ENCODE measurements at regions not wholly inside any gene's neighbourhood (a gene's known extent, or its start where the extent isn't known, plus 50 kb on each side); places are given as distances from the start of the nearest gene placed in this dataset.

GRCh38 chr2:226600184-226600583, 199.4 kb downstream of the IRS1 start:
- Histone ChIP-seq H3K9me3 (no peaks in the 10 kb centered on the region), H3K4me1 (no peaks in the 10 kb centered on the region), H3K27ac (no peak overlapping the region), H3K4me2 (no peak overlapping the region), H3K4me3 (no peak overlapping the region)
- WGBS (ENCODE audit: missing lambda C conversion rate) = 91% methylated on average over 5 of the region's 5 CpGs
- no peak for ATAC-seq
- CTCF ChIA-PET = no interaction called here
- POLR2A ChIA-PET = no interaction called here
- TF ChIP-seq JUNB (IDR thresholded peaks at IDR 0.05) = no peak
- no peak for TF ChIP-seq ELK1 (IDR thresholded peaks at IDR 0.05; ENCODE audit: low read depth, low read length)
- TF ChIP-seq MAX (IDR thresholded peaks at IDR 0.05) = no peak
- TF ChIP-seq NFE2L2 (conservative IDR thresholded peaks at IDR 0.05; ENCODE audit: low read length) = no peak
- TF ChIP-seq RCOR1 (IDR thresholded peaks at IDR 0.05; ENCODE audit: low read depth, low read length) = no peak
- TF ChIP-seq PHF8 (IDR thresholded peaks at IDR 0.05; ENCODE audit: borderline replicate concordance, low read depth) = no peak
- no peak for TF ChIP-seq ZC3H11A (IDR thresholded peaks at IDR 0.05)
- no peak for TF ChIP-seq HOXA7 (CRISPR knock-in tag; IDR thresholded peaks at IDR 0.05)
- no peak for TF ChIP-seq FOSB (CRISPR knock-in tag; IDR thresholded peaks at IDR 0.05)
- no peak for TF ChIP-seq BHLHE40 (IDR thresholded peaks at IDR 0.05; ENCODE audit: low read depth, low read length)
- no peak for TF ChIP-seq ATOH8 (CRISPR knock-in tag; IDR thresholded peaks at IDR 0.05; ENCODE audit: low read depth)
- no peak for TF ChIP-seq GATA3 (IDR thresholded peaks at IDR 0.05; ENCODE audit: borderline replicate concordance)
- no peak for TF ChIP-seq HES2 (IDR thresholded peaks at IDR 0.05)
- TF ChIP-seq RARB (CRISPR knock-in tag; IDR thresholded peaks at IDR 0.05) = no peak
- no peak for FAIRE-seq
- DNase-seq (ENCODE audit: low read depth in 1 of 2, low spot score in 1 of 2) = no peak

GRCh38 chr2:226589043-226589442, 210.6 kb downstream of the IRS1 start:
- H3K4me1 ChIP-seq = peaks cover 6% of the 10 kb centered on the region
- ChIA-PET POLR2A (no interaction called here), CTCF (interaction anchor here (0.6 kb wide), 1 partner anchor 21 kb away, joined by 4 read pairs; no protein-coding TSS in a partner anchor)
- H3K9me3 ChIP-seq = peaks cover 32% of the 10 kb centered on the region
- no peak for ATAC-seq
- no peak overlapping the region for H3K4me2 ChIP-seq
- no peak overlapping the region for H3K4me3 ChIP-seq
- no peak for DNase-seq (ENCODE audit: low read depth in 1 of 2, low spot score in 1 of 2)
- no peak for FAIRE-seq
- TF ChIP-seq TP53 (CRISPR knock-in tag; IDR thresholded peaks at IDR 0.05) = no peak
- TF ChIP-seq, protein P1, sequence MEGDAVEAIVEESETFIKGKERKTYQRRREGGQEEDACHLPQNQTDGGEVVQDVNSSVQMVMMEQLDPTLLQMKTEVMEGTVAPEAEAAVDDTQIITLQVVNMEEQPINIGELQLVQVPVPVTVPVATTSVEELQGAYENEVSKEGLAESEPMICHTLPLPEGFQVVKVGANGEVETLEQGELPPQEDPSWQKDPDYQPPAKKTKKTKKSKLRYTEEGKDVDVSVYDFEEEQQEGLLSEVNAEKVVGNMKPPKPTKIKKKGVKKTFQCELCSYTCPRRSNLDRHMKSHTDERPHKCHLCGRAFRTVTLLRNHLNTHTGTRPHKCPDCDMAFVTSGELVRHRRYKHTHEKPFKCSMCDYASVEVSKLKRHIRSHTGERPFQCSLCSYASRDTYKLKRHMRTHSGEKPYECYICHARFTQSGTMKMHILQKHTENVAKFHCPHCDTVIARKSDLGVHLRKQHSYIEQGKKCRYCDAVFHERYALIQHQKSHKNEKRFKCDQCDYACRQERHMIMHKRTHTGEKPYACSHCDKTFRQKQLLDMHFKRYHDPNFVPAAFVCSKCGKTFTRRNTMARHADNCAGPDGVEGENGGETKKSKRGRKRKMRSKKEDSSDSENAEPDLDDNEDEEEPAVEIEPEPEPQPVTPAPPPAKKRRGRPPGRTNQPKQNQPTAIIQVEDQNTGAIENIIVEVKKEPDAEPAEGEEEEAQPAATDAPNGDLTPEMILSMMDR (IDR thresholded peaks at IDR 0.05) = no peak
- TF ChIP-seq HDAC2 (IDR thresholded peaks at IDR 0.05) = no peak
- no peak for TF ChIP-seq HMGXB4 (CRISPR knock-in tag; IDR thresholded peaks at IDR 0.05; ENCODE audit: borderline replicate concordance)
- H3K27ac ChIP-seq = no peak overlapping the region

DNA sequence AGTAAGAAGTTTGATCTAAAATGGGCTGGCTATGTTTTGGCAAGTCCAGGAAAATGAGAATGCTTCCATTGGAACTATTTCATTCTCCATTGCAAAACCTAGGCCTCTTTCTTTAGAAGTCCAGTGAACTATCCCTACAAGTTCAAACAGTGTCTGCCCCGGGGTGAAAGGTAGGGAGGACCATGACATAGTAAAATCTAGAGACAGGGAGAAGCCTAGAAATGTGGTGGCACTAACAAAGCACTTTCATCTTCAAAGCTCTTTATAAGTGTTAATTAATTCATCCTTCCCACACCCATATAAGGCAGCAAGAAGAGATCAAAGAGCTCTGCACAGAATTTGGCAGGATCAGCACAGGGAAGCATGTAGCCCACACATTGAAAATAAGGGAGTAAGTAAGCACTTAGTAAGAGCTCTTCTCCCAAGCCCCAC, 214.5 kb downstream of the IRS1 start:
- no peak overlapping the region for H3K4me2 ChIP-seq
- TF ChIP-seq TFCP2L1 (CRISPR knock-in tag; IDR thresholded peaks at IDR 0.05) = no peak
- TF ChIP-seq CHD4 (IDR thresholded peaks at IDR 0.05; ENCODE audit: borderline replicate concordance) = no peak
- TF ChIP-seq MYC (IDR thresholded peaks at IDR 0.05; ENCODE audit: borderline replicate concordance, low read length) = no peak
- TF ChIP-seq, protein P2, sequence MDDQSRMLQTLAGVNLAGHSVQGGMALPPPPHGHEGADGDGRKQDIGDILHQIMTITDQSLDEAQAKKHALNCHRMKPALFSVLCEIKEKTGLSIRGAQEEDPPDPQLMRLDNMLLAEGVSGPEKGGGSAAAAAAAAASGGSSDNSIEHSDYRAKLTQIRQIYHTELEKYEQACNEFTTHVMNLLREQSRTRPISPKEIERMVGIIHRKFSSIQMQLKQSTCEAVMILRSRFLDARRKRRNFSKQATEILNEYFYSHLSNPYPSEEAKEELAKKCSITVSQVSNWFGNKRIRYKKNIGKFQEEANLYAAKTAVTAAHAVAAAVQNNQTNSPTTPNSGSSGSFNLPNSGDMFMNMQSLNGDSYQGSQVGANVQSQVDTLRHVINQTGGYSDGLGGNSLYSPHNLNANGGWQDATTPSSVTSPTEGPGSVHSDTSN (IDR thresholded peaks at IDR 0.05) = no peak
- TF ChIP-seq, protein P3, sequence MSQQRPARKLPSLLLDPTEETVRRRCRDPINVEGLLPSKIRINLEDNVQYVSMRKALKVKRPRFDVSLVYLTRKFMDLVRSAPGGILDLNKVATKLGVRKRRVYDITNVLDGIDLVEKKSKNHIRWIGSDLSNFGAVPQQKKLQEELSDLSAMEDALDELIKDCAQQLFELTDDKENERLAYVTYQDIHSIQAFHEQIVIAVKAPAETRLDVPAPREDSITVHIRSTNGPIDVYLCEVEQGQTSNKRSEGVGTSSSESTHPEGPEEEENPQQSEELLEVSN (IDR thresholded peaks at IDR 0.05; ENCODE audit: borderline replicate concordance, low read depth) = no peak
- no peak for TF ChIP-seq ZSCAN20 (CRISPR knock-in tag; IDR thresholded peaks at IDR 0.05)
- no peak for TF ChIP-seq FOXS1 (CRISPR knock-in tag; IDR thresholded peaks at IDR 0.05)
- TF ChIP-seq EP300 (IDR thresholded peaks at IDR 0.05) = no peak
- no peak for TF ChIP-seq RARB (CRISPR knock-in tag; IDR thresholded peaks at IDR 0.05)
- no peak for TF ChIP-seq ELK1 (IDR thresholded peaks at IDR 0.05; ENCODE audit: low read depth, low read length)
- TF ChIP-seq HDAC2 (IDR thresholded peaks at IDR 0.05) = no peak
- no peak for TF ChIP-seq ZC3H11A (IDR thresholded peaks at IDR 0.05)
- TF ChIP-seq HEYL (CRISPR knock-in tag; IDR thresholded peaks at IDR 0.05) = no peak
- CTCF ChIA-PET = no interaction called here
- DNase-seq (ENCODE audit: low read depth in 1 of 2, low spot score in 1 of 2) (no peak), ATAC-seq (no peak), FAIRE-seq (no peak)
- H3K4me1 ChIP-seq = peaks cover 33% of the 10 kb centered on the region
- H3K27ac ChIP-seq = peak overlapping the region; percentile 63 to 83; a peak in 4 of 6 replicates
- 73% methylated on average over 1 of the region's 1 CpG for WGBS (ENCODE audit: missing lambda C conversion rate)
- no peak overlapping the region for H3K4me3 ChIP-seq
- POLR2A ChIA-PET = no interaction called here
- peaks cover 31% of the 10 kb centered on the region for H3K9me3 ChIP-seq

Data from A549 (cell line).